ENCODE measurements at regions not wholly inside any gene's neighbourhood (a gene's known extent, or its start where the extent isn't known, plus 50 kb on each side); places are given as distances from the start of the nearest gene placed in this dataset.

DNA sequence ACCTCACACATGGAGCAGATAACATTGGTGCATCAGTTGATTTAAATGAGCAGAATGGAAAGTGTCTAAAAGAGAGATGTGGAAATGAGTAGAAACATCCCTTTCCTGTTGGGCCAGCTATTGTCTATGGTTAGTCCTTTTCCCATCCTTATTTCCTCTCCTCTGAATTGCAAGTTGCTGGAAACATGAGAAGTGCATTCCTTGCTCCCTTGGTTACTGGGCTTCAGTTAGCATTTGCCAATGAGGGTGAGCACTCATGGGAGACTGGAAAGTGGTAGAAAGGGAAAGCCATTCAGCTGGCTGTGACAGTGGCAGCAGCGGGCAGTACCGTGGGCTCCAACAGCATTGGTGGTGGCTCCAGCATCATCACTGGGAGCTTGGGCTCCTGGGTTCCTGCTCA lies 96.0 kb upstream of the IGFBP7 start:
- TF ChIP-seq, protein P1, sequence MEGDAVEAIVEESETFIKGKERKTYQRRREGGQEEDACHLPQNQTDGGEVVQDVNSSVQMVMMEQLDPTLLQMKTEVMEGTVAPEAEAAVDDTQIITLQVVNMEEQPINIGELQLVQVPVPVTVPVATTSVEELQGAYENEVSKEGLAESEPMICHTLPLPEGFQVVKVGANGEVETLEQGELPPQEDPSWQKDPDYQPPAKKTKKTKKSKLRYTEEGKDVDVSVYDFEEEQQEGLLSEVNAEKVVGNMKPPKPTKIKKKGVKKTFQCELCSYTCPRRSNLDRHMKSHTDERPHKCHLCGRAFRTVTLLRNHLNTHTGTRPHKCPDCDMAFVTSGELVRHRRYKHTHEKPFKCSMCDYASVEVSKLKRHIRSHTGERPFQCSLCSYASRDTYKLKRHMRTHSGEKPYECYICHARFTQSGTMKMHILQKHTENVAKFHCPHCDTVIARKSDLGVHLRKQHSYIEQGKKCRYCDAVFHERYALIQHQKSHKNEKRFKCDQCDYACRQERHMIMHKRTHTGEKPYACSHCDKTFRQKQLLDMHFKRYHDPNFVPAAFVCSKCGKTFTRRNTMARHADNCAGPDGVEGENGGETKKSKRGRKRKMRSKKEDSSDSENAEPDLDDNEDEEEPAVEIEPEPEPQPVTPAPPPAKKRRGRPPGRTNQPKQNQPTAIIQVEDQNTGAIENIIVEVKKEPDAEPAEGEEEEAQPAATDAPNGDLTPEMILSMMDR (IDR thresholded peaks at IDR 0.05; ENCODE audit: insufficient read depth, missing control alignments), result no peak
- no peak for DNase-seq (ENCODE audit: insufficient read length, low spot score)
- no peak for FAIRE-seq

DNA sequence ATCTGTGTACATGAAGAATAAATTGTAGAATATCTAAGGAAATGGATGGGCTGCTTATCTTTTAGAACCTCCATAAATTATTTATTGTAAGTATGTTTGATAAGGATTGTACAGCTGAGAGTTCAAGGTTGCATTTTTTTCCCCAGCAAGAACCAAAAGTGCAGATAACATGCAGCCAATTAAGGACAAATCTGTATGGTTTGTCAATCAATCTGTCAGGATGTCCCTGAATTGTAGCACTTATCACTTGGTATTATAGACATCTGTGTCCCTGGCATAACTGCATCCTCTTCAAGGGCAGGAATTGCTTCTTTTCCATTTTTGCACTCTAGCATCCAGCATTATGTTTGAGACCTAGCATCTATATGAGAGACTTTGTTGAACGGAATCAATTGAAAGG lies 95.4 kb upstream of the IGFBP7 start:
- TF ChIP-seq, protein P1 (IDR thresholded peaks at IDR 0.05; ENCODE audit: insufficient read depth, missing control alignments), result no peak
- DNase-seq (ENCODE audit: insufficient read length, low spot score), result no peak
- no peak for FAIRE-seq

DNA sequence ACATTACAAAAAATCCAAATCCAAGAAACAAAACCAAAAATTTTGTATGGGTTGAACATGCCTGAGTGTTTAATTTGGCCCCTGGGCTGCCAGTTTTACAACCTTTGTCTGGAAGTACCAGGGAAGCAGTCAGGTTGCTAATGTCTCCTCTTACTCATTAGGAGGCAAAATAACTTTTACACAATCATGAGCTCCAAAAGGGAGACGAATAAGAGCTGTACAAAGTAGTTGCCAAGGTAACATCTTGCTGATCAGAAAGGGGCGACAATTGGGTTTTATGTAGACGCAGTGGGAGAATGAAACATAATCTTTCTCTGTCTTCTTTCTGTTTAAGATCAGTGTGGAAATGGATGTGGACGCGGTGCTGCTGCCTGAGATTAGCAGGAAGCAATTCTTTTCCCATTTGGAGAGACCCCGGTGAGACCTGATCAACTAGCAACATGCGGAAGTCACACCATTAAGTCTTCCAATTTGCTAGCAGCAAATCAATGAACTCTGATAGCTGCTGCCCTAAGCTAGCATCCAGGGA lies 90.7 kb upstream of the IGFBP7 start:
- TF ChIP-seq, protein P1 (IDR thresholded peaks at IDR 0.05; ENCODE audit: insufficient read depth, missing control alignments), result no peak
- DNase-seq (ENCODE audit: insufficient read length, low spot score) (no peak), FAIRE-seq (no peak)

DNA sequence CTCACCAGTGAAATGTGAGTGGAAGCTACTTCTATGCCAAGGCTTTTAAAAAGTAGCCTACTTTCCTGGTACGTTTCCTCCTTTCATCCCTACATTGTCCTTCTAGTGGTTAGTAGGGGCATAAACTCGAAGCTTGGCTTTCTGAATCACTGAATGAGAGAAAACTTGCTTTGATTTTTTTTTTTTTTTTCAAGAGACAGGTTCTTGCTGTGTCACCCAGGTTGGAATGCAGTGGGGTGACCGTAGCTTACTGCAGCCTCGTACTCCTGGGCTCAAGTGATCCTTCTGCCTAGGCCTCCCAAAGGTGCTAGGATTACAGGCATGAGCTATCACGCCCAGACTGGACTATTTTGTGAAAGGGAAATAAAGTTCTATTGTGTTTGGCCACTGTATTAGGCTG lies 89.1 kb upstream of the IGFBP7 start:
- TF ChIP-seq, protein P1 (IDR thresholded peaks at IDR 0.05; ENCODE audit: insufficient read depth, missing control alignments), result no peak
- FAIRE-seq (no peak), DNase-seq (ENCODE audit: insufficient read length, low spot score) (no peak)

DNA sequence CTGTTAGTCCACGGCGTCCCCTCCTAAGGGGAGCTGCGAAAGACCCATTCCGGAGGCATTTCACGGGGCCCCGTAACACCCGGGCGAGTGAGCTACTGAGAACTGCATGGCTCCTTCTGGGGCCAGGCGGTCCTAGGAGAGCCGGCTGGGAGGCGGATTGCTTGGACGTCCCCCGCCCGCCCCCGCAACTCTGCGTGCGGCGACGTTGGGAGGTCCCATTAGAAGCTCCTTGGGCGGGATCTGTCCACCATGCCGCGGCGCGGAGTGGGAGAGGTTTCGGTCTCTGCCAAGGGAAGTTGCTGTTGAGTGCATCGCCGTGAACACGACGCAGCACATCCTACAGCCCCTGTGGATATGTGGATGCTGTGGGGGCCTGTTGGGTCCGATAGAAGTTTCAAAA lies 85.4 kb upstream of the IGFBP7 start:
- TF ChIP-seq, protein P1 (IDR thresholded peaks at IDR 0.05; ENCODE audit: insufficient read depth, missing control alignments), result no peak
- no peak for FAIRE-seq
- DNase-seq (ENCODE audit: insufficient read length, low spot score), result no peak

DNA sequence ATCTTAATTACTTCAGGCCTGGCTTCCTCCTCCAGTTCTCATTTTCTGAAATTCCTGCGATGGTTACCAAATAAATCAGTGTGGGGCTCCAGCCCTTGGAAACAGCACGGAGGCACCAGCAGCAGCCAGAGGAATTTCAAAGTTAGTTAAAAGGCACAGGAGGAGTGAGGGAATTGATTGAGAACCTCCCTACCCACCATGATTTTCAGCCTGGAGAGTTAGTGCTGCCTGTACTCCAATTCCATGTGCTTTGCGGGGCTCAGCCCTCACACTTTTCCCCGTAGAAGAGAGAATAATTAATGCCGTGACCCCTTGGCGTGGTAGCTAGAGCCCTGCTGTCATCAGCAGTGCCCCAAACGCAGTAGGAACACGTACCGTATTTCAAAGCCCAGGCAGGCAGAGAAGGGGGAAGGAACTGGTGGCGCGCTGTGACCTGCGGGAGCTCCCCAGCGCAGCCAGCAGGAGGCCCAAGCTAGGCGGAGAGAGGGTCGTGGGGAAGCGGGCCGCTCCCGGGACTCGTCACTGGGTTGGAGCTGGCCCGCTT lies 84.0 kb upstream of the IGFBP7 start:
- TF ChIP-seq, protein P1 (IDR thresholded peaks at IDR 0.05; ENCODE audit: insufficient read depth, missing control alignments), result no peak
- FAIRE-seq (no peak), DNase-seq (ENCODE audit: insufficient read length, low spot score) (no peak)

DNA sequence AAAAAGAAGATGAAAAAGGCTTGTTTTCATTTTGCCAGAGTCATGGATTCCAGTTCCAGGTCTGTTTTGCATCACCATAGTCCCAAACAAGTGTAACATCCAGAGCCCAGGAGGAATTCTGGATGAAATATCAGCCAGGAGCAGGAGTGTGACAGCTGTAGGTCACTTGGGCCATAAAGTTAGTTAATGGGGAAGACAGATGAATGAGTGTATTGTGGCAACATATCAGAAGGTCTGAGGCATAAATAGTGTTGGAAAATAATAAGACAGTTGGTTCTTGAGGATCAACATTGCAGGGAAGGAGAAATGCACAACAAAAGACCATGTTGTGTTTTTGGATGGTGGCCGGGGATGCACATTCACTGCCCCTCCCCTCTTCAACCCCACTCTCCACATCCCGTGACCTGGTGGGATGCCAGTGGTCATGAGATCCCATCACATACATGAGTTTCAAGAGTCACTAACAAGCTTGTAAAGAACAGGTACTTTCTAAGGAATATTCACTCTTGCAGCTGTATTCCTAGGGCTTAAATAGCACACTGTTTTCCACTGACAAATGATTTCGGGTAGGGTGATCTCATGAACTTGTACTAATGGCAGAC lies 83.1 kb upstream of the IGFBP7 start:
- TF ChIP-seq, protein P1 (IDR thresholded peaks at IDR 0.05; ENCODE audit: insufficient read depth, missing control alignments), result no peak
- no peak for DNase-seq (ENCODE audit: insufficient read length, low spot score)
- no peak for FAIRE-seq

Measured in D721Med (cell line).